M059J (cell line): ENCODE measurements at regions not wholly inside any gene's neighbourhood (a gene's known extent, or its start where the extent isn't known, plus 50 kb on each side); places are given as distances from the start of the nearest gene placed in this dataset.

Experiments
- DNase-seq: peaks from one replicate; pipeline ENCODE4 v3.0.0-alpha.2; 2012; ENCODE audit warnings: low read depth

DNA sequence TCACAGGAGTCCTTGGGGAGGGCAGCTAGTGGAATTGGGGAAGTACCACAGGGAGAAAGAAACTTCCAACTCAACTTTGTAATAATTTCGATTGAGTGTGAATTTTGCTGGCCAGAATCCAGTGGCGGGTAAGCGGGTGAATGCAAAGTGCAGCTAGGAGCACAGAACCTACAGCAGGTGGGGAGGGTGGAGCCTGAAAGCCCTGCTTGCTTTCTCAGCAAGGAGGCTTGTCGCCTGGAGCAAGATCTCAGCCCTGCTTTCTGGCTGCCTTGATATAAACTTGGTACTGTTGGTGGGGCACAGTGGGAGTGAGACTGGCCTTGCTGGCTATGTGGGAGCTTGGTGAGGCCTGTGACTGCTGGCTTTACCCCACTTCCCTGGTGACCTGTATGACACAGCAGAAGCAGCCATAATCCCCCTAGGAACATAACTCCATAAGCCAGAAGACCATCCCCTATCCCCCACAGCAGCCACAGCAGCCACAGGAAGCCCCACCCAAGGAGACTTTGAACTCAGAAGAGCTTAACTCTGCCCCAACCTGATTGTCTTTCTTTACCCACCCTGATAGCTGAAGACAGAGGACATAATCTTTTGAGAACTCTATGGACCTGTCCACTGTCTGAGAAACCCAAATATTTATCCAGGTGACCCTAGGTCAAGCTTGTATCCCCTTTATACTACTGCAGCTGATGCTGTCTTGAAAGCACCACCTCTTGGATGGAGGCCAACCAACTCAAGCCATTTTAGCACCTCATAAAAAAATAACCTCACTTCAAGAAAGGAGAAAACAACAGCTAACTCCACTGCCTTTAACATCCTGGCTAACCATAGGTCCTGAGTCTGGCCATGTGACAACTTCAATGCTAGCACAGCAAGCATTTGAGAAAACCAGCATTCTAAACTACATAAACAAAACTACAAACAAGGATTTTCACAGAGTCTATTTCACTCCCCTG lies 87.2 kb upstream of the PDE5A start:
- no peak for DNase-seq

DNA sequence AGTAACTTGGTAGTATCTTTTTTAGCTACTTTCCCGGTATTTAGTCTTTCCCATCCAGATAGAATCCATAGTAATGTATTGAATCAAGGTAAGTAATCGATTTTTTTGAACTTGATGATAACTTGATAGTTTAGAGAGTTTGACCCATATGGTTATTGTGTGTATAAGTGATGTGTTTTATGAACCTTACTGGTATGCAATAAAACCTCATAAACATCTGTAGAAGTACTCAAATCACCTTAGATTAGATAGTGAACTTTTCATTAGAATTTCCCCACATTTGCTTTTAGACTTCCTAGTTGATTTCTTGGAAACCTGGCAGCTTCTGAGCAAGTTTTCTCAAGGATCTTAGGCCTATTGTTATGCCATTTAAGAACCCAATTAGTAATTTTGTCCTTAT lies 80.8 kb upstream of the PDE5A start:
- DNase-seq, result no peak

DNA sequence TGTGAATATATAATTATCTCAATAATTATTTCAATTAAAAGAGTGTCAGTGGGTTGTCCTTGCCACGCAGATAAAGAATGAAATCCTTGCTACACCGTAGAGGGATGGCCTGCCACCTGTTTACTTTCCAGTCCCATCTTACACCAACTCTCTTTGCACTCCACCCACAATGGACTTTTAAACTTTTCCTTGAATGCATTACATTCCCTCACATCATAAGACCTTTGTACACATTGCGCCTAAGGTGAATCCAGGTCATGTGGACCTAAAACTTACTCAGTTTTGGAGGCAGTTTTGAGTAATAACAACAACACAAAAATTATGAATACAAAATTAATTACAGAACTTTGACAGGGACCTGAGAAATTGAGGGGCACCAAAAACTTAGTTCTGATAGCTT lies 78.7 kb upstream of the PDE5A start:
- no peak for DNase-seq

DNA sequence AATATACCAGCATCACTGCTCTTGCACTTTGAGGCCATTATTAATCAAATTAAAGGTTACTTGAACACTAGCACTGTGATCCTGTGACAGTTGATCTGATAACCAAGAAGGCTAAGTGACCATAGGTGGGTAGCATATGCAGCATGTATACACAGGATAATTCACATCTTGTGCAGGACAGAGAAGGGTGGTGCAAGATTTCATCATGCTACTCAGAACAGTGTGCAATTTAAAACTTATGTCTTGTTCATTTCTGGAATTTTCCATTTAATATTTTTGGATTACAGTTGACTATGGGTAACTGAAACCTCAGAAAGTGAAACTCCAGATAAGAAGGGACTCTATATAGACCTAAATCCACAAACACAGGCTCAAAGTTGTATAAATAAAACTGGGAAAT lies 78.2 kb upstream of the PDE5A start:
- DNase-seq, result no peak

DNA sequence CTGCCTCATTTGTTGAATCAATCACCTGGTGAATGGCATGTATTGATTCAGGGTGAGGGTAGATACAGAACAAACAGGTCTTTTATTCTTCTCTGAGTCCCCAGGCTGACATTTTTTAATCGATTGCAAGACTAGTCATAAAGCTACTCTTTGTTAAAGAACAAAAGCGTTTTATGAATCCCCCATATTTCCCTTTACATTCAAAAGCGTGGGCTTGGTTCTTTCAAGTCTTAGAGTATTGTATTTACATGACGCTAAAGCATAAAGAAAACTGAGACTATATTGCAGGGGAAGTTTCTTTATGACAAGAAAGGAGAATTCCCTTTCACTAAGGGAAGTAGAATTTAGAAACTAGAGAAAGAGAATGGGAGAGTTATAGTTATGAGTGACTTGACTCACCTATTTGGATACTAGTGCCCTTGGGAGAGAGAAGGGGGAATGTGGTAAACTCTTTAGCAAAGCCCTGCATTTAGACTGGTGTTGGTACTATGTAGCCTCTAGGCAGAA lies 69.3 kb upstream of the PDE5A start:
- no peak for DNase-seq

DNA sequence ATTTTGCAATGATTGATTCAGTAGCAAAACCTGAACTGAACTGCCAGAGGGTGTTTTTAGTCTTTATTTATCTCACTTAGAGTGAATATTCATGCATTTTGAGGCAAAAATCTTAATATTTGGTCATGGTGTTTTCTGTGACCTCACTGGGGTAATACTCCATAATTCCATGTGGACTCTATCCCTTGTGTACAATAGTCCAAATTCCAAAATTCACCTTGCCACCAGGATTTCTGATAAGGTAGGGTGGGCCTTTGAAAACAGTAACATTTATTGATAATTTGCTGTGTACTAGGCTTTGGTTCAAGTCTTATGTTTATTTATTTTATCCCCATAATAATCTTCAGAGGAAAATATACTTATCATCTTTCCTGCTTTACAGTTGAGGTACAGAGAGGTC lies 68.4 kb upstream of the PDE5A start:
- DNase-seq, result no peak

DNA sequence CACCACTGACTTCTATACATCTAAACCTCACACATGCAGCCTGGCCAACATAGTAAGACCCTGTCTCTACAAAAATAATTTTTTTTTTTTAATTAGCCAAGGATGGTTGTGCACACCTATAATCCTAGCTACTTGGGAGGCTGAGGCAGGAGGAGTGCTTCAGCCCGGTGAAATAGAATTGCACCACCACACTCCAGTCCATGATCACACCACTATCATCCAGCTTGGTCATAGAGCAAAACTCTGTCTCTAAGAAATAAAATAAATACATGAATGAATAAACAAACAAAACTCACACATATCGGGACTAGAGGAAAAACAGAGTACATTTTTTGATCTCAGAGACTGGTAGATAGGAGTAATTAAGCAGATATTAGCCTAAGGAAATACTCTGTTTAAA lies 66.6 kb upstream of the PDE5A start:
- no peak for DNase-seq

DNA sequence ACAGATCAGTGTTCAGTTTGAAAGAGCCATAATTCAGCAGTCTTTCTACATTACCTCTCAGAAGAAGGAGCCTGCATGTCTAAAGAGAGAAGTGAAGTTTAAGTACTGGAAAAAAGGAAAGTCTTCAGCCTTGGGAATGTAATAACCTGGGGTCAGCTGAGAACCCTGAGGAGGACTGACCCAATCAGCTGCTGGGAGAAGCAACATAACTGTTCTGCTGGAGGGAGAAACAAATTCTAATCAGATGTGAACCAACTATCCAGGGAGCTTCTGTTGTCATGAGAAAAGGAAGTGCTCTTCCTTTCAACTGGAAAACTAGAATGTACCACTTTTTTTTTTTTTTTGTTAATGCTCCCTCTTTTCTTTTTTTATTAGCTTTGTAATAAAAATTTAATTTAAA lies 64.5 kb upstream of the PDE5A start:
- peak; percentile 69 for DNase-seq

DNA sequence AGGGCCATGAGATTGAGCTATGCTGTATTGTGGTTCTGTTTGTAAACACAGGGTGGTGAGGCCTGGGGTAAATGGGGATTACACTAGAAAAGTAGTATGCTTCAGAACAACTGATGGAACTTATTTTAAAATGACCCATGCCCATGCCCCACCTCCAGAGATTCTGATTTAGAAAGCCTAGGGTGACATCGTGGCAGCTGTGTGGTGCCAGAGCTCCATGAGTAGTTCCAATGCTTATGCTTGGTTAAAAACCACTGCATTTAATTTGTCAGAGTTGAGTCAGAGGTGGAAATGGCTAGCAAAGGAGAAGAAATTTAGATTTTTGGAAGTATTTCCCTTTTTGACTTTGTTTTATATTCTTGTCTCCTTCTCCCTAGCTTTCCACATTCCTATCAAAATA lies 63.4 kb upstream of the PDE5A start:
- DNase-seq, result peak; percentile 71

DNA sequence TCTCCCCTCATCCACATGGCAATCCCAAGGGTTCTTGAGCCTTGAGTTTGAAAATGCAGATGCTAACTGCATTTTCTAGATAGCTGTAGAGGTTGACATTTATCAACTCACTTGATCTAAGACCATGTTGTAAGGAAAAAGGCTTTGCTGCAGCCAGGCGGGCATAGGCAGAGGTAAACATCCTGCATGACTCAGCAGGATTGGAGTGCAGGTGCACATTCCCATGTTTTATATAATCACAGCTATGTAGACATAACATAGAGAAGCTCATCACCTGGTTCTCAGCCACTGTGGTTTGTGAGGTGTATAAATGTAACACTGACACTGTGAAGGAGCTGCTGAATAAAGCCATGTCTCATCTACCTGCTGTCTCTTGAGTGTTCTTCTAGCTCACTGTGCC lies 62.3 kb upstream of the PDE5A start:
- peak; percentile 43 for DNase-seq

DNA sequence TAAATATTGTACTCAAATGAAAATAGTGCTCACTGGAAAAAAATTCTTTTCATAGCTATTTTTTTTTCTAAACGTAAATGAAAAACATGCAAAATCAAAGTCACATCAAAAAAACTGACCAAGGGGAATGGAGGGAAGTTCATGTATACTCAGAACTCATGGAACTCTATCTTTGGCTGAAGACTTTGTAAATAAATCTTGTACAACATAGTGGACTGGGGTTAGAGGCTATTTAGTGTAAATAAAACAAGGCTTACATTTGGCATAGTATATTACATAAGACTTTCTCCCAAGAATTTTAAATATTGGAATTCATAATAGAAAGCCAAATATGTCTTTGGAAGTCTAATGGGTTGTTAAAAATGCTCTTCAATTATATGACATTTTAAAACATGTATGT lies 59.8 kb upstream of the PDE5A start:
- DNase-seq, result no peak

DNA sequence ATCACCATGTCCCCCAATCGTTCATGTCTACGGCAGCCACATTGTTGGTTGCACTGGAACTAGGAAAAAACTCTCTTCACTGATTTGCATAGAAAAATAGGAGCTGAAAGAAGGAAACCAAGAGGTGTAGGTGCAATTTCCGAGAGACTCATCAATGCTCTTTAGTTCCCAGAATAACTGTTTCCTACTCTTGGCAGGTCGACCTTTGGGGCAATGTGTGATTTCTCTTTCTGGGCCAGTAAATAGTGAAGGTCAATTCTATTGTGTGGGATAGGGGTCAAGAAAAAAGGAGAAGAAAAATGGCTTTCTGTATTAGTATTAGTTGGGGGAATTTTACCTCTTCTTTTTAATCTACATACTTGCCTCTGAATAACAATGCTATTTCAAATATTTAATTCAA lies 55.9 kb upstream of the PDE5A start:
- DNase-seq, result no peak

DNA sequence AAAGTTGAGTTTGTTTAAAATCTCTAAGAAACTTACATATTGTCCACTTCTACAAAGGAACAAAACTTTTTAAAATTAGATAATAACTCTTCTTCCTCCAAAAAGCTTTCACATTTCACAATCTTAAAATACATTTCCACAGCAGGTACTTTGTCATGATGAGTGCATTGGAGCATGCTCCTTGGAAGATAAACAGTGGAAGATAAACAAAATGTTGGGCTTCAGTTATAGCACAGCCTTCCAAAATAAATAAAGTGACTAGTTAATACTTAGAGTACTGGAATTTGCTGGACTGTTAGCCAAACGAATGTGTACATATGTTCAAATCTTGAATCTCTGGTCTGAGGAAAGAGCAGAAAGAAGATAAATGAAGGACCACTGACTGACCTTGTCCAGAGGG lies 54.9 kb upstream of the PDE5A start:
- peak; percentile 44 for DNase-seq

DNA sequence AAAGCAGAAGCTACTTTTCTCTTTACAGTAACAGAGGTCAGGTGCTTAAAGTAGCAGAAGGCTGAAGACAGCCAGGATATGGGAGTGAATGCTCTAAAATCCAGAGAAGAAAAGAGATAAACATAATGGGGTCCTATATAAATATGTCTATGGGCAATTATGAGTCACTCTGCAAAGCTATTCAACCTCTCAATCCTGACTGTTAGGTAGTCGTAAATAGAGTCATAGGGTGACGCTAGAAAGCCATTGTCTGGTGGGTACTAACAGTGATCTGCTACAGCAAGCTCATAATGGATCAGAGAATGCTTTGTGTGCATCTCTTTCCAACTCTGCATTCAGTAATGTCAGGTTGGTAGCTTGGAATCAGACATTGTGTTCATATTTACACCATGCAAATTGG lies 53.5 kb upstream of the PDE5A start:
- no peak for DNase-seq

DNA sequence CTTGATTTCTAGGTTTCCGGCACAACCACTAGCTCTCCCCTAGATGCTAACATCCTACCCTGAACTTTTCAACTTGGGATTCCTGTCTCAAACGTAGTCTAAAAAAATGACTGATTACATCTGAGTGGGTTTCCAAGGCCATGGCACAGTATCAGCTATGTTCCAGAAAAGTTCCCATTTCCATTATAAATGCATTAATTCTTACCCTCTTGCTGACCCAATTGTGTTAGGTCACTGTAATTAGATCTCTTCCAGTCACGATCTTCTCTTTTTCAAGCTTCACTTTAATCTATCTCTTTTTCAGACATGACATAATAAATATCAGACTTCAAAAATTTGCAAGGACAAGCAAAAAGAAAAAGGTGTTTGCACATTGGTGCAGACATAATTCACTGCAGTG lies 50.6 kb upstream of the PDE5A start:
- DNase-seq, result peak; percentile 35

DNA sequence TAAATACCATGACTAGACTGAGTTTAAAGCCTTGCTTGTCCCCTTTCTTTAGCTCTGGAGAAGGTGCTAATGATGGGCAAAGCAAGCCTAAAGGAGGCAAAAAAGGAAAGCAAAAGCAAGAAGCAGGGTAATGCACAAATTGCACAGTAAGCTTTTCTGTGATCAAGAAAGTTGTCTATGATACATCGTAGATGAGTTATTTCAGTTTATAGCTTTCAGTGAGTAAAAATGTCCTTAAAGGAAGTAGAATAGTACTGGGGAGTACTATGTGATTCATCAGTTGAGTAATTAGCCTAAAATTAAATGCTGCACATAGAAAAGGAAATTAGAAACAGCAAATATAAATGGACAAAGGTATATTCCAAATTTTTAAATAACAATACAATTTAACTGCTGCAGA lies 50.2 kb upstream of the PDE5A start:
- peak; percentile 50 for DNase-seq
